ENCODE measurements at regions not wholly inside any gene's neighbourhood (a gene's known extent, or its start where the extent isn't known, plus 50 kb on each side); places are given as distances from the start of the nearest gene placed in this dataset.

GRCh38 chr11:127738771-127739286 is 738.3 kb upstream of the KIRREL3 start:
- POLR2A ChIA-PET = no interaction called here
- Histone ChIP-seq H3K4me1 (ENCODE audit: control insufficient read depth, insufficient read depth, low read length) (no peaks in the 10 kb centered on the region), H3K79me2 (ENCODE audit: control insufficient read depth, insufficient read depth, low read length) (no peaks in the 10 kb centered on the region), H3K27ac (ENCODE audit: control insufficient read depth, insufficient read depth) (no peak overlapping the region), H3K4me2 (ENCODE audit: control insufficient read depth, insufficient read depth) (no peak overlapping the region), H3K36me3 (ENCODE audit: control insufficient read depth in 2 of 2, insufficient read depth in 2 of 2, low read length in 1 of 2) (no peaks in the 10 kb centered on the region), H4K20me1 (ENCODE audit: control insufficient read depth, insufficient read depth) (no peaks in the 10 kb centered on the region), H3K9me3 (replicated peaks; ENCODE audit: control insufficient read depth, insufficient read depth, low read length) (no peaks in the 10 kb centered on the region), H2AFZ (ENCODE audit: control insufficient read depth, low read depth, low read length) (no peak overlapping the region), H3K9ac (ENCODE audit: control insufficient read depth, insufficient read depth, low read length) (no peak overlapping the region), H3K27me3 (replicated peaks in 1 of 2; ENCODE audit: control insufficient read depth in 2 of 2, insufficient read depth in 2 of 2, low read length in 1 of 2) (no peaks in the 10 kb centered on the region), H3K4me3 (no peak overlapping the region)
- intact Hi-C loops (cut with micrococcal nuclease; ENCODE audit: unreplicated experiment) = no loop called here
- in situ Hi-C loops (cut with MboI) = no loop called here
- no peak for ATAC-seq
- no peak for DNase-seq (ENCODE audit: low read depth, low spot score)
- CTCF ChIA-PET = no interaction called here
- no peak for FAIRE-seq
- no TSS peak for BruUV-seq (replicated peaks)
- RAD21 ChIA-PET (ENCODE audit: unreplicated experiment) = no interaction called here
- SMC1A ChIA-PET (ENCODE audit: uncharacterized antibody, unreplicated experiment) = no interaction called here
- no peak for TF ChIP-seq ZBTB40 (IDR thresholded peaks at IDR 0.05; ENCODE audit: borderline replicate concordance)
- no peak for TF ChIP-seq TCF7 (IDR thresholded peaks at IDR 0.05; ENCODE audit: borderline replicate concordance)
- no peak for TF ChIP-seq NR2C1 (IDR thresholded peaks at IDR 0.05)
- 12% methylated on average over 5 of the region's 5 CpGs for WGBS (ENCODE audit: insufficient coverage, insufficient replicate concordance, low lambda C conversion rate, missing lambda C conversion rate)

DNA sequence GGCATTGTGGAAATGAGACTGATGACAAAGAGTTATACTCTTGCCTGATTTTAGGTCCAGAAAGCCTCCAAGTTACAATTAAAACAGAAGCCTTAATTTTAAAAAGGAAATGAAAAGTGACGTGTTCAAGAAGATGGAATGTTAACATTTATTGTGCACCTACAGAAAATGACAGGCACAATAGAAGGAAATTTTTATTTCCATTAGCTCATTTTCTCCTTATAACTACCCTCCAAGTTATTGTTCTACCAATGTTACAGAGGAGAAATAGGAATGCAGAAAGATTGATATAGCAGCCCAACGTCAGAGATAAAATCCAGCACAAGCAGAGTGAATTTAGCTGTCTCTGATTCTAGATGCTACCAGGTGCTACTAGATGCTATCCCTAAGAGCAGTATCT is 736.9 kb upstream of the KIRREL3 start:
- SMC1A ChIA-PET (ENCODE audit: uncharacterized antibody, unreplicated experiment) = no interaction called here
- Histone ChIP-seq H3K79me2 (ENCODE audit: control insufficient read depth, insufficient read depth, low read length) (no peaks in the 10 kb centered on the region), H3K4me3 (no peak overlapping the region), H2AFZ (ENCODE audit: control insufficient read depth, low read depth, low read length) (no peak overlapping the region), H3K4me1 (ENCODE audit: control insufficient read depth, insufficient read depth, low read length) (no peaks in the 10 kb centered on the region), H3K9ac (ENCODE audit: control insufficient read depth, insufficient read depth, low read length) (no peak overlapping the region), H3K36me3 (ENCODE audit: control insufficient read depth in 2 of 2, insufficient read depth in 2 of 2, low read length in 1 of 2) (no peaks in the 10 kb centered on the region), H3K4me2 (ENCODE audit: control insufficient read depth, insufficient read depth) (no peak overlapping the region), H3K27me3 (replicated peaks in 1 of 2; ENCODE audit: control insufficient read depth in 2 of 2, insufficient read depth in 2 of 2, low read length in 1 of 2) (no peaks in the 10 kb centered on the region), H4K20me1 (ENCODE audit: control insufficient read depth, insufficient read depth) (no peaks in the 10 kb centered on the region), H3K9me3 (replicated peaks; ENCODE audit: control insufficient read depth, insufficient read depth, low read length) (no peaks in the 10 kb centered on the region), H3K27ac (ENCODE audit: control insufficient read depth, insufficient read depth) (no peak overlapping the region)
- in situ Hi-C loops (cut with MboI) (no loop called here), intact Hi-C loops (cut with micrococcal nuclease; ENCODE audit: unreplicated experiment) (no loop called here)
- WGBS (ENCODE audit: insufficient coverage, insufficient replicate concordance, low lambda C conversion rate, missing lambda C conversion rate) = 2% methylated on average over 2 of the region's 2 CpGs
- CTCF ChIA-PET = no interaction called here
- DNase-seq (ENCODE audit: low read depth, low spot score) = no peak
- ATAC-seq = no peak
- POLR2A ChIA-PET = no interaction called here
- RAD21 ChIA-PET (ENCODE audit: unreplicated experiment) = no interaction called here
- no TSS peak for BruUV-seq (replicated peaks)
- FAIRE-seq = no peak
- no peak for TF ChIP-seq CBX3 (IDR thresholded peaks at IDR 0.05; ENCODE audit: borderline replicate concordance, low read depth)
- TF ChIP-seq BHLHE40 (IDR thresholded peaks at IDR 0.05; ENCODE audit: borderline replicate concordance in 1 of 2, low read depth in 2 of 2, low read length in 1 of 2) = no peak
- no peak for TF ChIP-seq ZNF207 (IDR thresholded peaks at IDR 0.05; ENCODE audit: borderline replicate concordance)
- TF ChIP-seq POLR2A (IDR thresholded peaks at IDR 0.05; ENCODE audit: low read depth, low read length) = no peak
- TF ChIP-seq HDAC2 (IDR thresholded peaks at IDR 0.05) = no peak
- TF ChIP-seq, protein P1, sequence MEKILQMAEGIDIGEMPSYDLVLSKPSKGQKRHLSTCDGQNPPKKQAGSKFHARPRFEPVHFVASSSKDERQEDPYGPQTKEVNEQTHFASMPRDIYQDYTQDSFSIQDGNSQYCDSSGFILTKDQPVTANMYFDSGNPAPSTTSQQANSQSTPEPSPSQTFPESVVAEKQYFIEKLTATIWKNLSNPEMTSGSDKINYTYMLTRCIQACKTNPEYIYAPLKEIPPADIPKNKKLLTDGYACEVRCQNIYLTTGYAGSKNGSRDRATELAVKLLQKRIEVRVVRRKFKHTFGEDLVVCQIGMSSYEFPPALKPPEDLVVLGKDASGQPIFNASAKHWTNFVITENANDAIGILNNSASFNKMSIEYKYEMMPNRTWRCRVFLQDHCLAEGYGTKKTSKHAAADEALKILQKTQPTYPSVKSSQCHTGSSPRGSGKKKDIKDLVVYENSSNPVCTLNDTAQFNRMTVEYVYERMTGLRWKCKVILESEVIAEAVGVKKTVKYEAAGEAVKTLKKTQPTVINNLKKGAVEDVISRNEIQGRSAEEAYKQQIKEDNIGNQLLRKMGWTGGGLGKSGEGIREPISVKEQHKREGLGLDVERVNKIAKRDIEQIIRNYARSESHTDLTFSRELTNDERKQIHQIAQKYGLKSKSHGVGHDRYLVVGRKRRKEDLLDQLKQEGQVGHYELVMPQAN (conservative IDR thresholded peaks at IDR 0.05) = no peak
- TF ChIP-seq NR2F1 (conservative IDR thresholded peaks at IDR 0.05) = no peak
- TF ChIP-seq PML (IDR thresholded peaks at IDR 0.05; ENCODE audit: low read length) = no peak
- no peak for TF ChIP-seq CEBPB (IDR thresholded peaks at IDR 0.05; ENCODE audit: borderline replicate concordance in 1 of 2, low read depth in 2 of 2, low read length in 2 of 2)
- TF ChIP-seq TBL1XR1 (IDR thresholded peaks at IDR 0.05; ENCODE audit: low read depth, low read length) = no peak
- TF ChIP-seq ASH2L (IDR thresholded peaks at IDR 0.05; ENCODE audit: borderline replicate concordance, low read depth) = no peak
- no peak for TF ChIP-seq JUNB (IDR thresholded peaks at IDR 0.05)

All from GM12878 (cell line).